Retinal pigment epithelial cell (primary cell): ENCODE measurements at regions not wholly inside any gene's neighbourhood (a gene's known extent, or its start where the extent isn't known, plus 50 kb on each side); places are given as distances from the start of the nearest gene placed in this dataset.
"Not testable (repeated sequence)": the region's sequence is repeated elsewhere in the genome, so short reads cannot be mapped to it uniquely, and the experiment has no call there.

ENCODE experiments used
- DNase-seq: peaks from one replicate; pipeline ENCODE4 v3.0.0-alpha.2; 2010; ENCODE audit warnings: low read depth
- H3K4me3 ChIP-seq: 2 replicates; pipeline ENCODE4 v1.5.1; 2011; ENCODE audit warnings: mild to moderate bottlenecking, low read length, control low read depth, moderate library complexity
- TF ChIP-seq, protein P1 (sequence below): conservative IDR thresholded peaks from 2 replicates; pipeline ENCODE4 v1.5.1; 2011; ENCODE audit warnings: low read depth, low read length, control low read depth, inconsistent platforms

DNA sequence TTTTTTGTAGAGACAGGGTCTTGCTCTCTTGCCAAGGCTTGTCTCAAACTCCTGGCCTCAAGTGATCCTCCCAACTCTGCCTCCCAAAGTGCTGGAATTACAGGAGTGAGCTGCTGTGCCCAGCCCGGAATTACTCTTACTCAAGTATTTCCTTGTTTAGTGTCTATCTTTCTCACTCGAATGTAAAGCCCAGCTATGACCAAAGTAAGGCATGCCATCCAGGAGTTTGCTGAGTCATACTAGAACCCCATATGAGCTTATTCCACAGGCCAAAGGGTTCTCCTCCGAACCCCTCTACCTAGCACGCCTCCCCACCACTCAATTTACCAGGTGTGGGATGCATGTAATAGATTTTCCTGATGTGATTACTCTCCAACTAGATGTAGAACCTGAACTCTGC lies 166.6 kb upstream of the AUTS2 start:
- DNase-seq, result no peak
- no peak overlapping the region for H3K4me3 ChIP-seq
- TF ChIP-seq, protein P1, sequence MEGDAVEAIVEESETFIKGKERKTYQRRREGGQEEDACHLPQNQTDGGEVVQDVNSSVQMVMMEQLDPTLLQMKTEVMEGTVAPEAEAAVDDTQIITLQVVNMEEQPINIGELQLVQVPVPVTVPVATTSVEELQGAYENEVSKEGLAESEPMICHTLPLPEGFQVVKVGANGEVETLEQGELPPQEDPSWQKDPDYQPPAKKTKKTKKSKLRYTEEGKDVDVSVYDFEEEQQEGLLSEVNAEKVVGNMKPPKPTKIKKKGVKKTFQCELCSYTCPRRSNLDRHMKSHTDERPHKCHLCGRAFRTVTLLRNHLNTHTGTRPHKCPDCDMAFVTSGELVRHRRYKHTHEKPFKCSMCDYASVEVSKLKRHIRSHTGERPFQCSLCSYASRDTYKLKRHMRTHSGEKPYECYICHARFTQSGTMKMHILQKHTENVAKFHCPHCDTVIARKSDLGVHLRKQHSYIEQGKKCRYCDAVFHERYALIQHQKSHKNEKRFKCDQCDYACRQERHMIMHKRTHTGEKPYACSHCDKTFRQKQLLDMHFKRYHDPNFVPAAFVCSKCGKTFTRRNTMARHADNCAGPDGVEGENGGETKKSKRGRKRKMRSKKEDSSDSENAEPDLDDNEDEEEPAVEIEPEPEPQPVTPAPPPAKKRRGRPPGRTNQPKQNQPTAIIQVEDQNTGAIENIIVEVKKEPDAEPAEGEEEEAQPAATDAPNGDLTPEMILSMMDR, result no peak

DNA sequence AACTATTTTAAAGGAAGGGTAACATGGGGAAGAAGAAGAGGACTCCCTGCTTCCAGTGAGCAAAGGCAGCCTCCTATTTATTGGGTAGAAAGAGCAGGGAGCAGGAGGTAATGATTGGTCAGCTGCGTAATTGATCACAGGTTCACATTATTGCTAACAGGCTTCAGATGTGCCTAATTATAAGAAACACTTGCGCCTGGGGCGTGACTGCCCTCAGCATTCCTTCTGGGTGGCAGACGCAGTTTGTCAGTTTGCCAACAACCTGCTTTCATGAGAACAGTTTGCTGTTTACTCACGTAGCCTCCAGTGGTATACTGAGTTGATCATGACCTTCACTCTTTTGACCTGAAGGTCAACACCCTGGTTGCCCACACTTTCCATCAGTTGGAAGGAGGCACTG lies 166.0 kb upstream of the AUTS2 start:
- DNase-seq, H3K4me3 ChIP-seq: not testable (repeated sequence)

DNA sequence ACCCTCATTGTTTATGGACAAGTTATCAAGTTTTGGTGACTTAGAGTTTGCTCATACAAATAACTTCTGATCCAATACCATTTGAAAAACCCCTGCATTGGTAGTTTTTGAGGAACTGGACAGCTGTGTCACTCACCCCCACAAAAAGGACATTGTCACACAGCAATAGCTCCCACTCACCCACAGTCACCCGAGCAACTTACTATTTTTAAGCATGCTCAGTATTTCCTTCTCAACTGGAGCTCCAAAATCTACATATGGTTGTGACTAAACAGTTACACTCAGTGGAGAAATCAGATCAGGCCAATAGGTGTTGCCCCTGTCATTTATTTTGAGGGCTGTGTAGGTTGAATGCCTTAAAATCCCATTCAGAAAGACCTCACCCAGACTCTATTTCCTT lies 165.2 kb upstream of the AUTS2 start:
- DNase-seq, result no peak
- no peak overlapping the region for H3K4me3 ChIP-seq
- TF ChIP-seq, protein P1, result no peak

DNA sequence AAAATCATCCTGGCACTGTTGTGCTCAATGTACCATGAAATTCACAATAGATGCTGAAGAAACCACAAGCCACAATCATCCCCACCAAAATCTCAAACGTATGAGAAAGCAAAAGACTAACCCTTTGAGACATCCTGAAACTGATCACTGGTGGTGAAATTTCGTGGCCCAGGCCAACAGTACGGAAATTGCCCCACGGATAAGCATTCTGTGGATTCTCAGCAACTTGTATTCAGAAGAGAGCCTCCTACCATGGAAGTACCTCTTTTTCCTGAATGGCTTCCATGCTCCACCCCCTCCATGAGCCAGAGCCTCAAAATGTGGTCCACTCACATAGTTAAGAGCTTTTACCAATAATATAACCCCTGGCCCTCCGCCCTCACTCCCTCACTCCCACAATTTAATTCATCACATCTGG lies 163.9 kb upstream of the AUTS2 start:
- DNase-seq, result no peak
- no peak overlapping the region for H3K4me3 ChIP-seq
- TF ChIP-seq, protein P1, result no peak

DNA sequence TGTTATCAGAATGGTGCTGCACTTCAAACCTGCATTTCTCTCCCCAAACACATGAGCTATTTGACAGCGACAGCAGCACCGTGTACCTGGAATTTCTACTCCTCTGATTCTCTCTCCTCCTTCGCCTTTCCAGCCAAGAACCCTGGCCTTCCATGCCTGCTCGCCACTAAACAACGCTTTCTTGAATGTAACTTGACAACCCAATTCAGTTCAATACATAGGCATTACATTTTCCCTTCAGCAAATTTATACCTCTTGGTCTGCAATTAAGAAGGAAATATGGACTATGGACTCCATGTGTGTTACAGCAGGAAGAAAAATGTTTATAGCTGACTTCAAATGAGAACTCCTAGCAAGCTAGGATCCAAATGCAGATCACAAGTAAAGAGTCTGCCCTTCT lies 162.6 kb upstream of the AUTS2 start:
- no peak for DNase-seq
- TF ChIP-seq, protein P1, result no peak
- no peak overlapping the region for H3K4me3 ChIP-seq

DNA sequence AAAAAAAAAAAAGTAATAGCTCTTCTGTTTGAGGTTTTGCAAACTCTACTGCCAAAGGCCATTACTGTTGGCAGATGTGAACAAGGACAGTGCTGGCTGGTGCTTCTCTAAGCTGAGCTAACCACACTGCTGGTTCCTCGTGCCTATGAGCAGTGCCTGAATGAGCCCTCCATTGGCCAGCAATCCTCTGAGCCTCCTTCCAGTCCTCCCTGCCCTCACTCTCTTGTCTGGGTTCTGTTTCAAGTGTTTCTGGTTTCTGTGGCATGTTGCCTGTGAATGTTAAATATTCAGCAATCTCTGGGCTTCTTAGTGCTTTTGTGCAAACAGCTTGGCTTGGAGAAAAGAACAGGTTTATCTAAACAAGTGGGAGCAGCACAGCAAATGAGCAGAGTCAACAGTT lies 161.3 kb upstream of the AUTS2 start:
- no peak overlapping the region for H3K4me3 ChIP-seq
- TF ChIP-seq, protein P1, result no peak
- no peak for DNase-seq

DNA sequence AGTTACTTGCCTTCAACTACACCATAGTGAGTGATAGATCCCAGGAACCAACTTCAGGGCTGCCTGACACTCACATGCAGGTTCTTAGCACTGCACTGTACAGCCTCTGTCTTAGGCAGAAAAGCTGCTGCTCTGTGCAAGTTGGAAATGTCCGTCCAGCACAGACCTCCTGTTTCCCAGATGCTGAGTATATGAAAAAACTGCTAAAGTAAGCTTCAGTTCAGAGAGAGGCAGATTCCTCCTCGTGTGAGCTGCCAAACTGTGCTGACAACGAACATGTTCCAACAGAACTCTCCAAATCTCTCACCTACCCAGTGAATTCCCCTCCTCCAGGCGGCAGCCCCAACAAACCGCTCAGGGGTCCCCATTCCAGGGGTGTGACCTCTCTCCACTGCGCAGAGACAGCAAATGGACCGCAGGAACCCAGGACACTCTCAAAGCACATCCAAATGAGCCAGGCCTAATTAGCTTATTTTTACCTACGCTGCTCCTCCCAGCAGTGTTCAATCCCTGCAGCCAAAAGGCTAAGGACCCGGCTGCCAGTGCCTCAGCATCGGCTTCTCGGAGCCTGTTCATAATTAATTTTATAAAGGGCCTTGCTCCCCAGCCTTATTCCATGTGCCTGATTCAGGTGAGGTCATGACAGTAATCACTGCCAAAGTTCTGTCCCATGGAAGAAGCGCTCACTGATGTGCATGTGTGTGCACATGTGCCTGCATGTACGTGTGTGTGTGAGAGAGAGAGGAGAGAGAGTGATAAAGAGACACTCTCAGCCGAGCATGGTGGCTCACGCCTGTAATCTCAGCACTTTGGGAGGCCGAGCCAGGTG lies 159.5 kb upstream of the AUTS2 start:
- DNase-seq, result no peak
- TF ChIP-seq, protein P1, result no peak
- no peak overlapping the region for H3K4me3 ChIP-seq
